A673 (cell line): ENCODE measurements at regions not wholly inside any gene's neighbourhood (a gene's known extent, or its start where the extent isn't known, plus 50 kb on each side); places are given as distances from the start of the nearest gene placed in this dataset.

ENCODE experiments used
- BruUV-seq: library from RNA; stranded (reverse); fragments of 400-500 nt; replicated peaks from 2 replicates; lab custom pipeline; 2021; lab: Mats Ljungman, UMichigan
- CTCF ChIA-PET: fragments of 300-600 bp; sonication (Branson Sonifier 250); formaldehyde crosslinking; loops from one replicate; lab custom pipeline; 2022; ENCODE audit warnings: antibody characterized with exemption; lab: Charles Lee
- POLR2A ChIA-PET: fragments of 300-600 bp; sonication (Branson Sonifier 250); formaldehyde crosslinking; loops from one replicate; lab custom pipeline; 2022; ENCODE audit warnings: antibody characterized with exemption; ENCODE audit not compliant: low non-redundant PET; lab: Charles Lee
- DNase-seq: peaks from one replicate; pipeline ENCODE4 v3.0.0-alpha.2; 2015; ENCODE audit warnings: low spot score
- H3K27ac ChIP-seq: fragments of 200-600 bp; sonication (generic); 2 replicates; pipeline ENCODE4 v1.5.1; 2016; ENCODE audit warnings: mixed run types, low read depth, mild to moderate bottlenecking, mixed read lengths, antibody characterized with exemption, low read length; ENCODE audit not compliant: poor library complexity, severe bottlenecking
- H3K27me3 ChIP-seq: fragments of 200-600 bp; sonication (generic); replicated peaks from 2 replicates; pipeline ENCODE4 v1.6.1; 2017; ENCODE audit warnings: mixed run types, low read depth, mild to moderate bottlenecking, mixed read lengths, antibody characterized with exemption, low read length; ENCODE audit not compliant: insufficient read depth, poor library complexity
- H3K36me3 ChIP-seq: fragments of 200-600 bp; sonication (generic); 2 replicates; pipeline ENCODE4 v1.6.1; 2016; ENCODE audit warnings: mixed run types, mild to moderate bottlenecking, mixed read lengths, antibody characterized with exemption, low read length; ENCODE audit not compliant: insufficient read depth, poor library complexity, severe bottlenecking
- H3K4me1 ChIP-seq: fragments of 200-600 bp; sonication (generic); 2 replicates; pipeline ENCODE4 v1.6.1; 2017; ENCODE audit warnings: mixed run types, mild to moderate bottlenecking, mixed read lengths, antibody characterized with exemption, low read length; ENCODE audit not compliant: insufficient read depth, poor library complexity, severe bottlenecking
- H3K4me3 ChIP-seq: fragments of 200-600 bp; sonication (generic); 2 replicates; pipeline ENCODE4 v1.5.1; 2016; ENCODE audit warnings: low read depth, mixed run types, mild to moderate bottlenecking, mixed read lengths, low read length; ENCODE audit not compliant: poor library complexity, severe bottlenecking
- H3K9me3 ChIP-seq: fragments of 200-600 bp; sonication (generic); 2 replicates; pipeline ENCODE4 v1.6.1; 2016; ENCODE audit warnings: mixed run types, low read depth, mild to moderate bottlenecking, mixed read lengths, antibody characterized with exemption, low read length; ENCODE audit not compliant: poor library complexity, severe bottlenecking
- CTCF ChIP-seq: fragments of 300-800, 200-600 bp; sonication (generic); conservative IDR thresholded peaks from 2 replicates; pipeline ENCODE4 v1.5.1; 2017; ENCODE audit warnings: low read depth, mild to moderate bottlenecking, antibody characterized with exemption, low read length, moderate library complexity, mixed read lengths
- EZH2 ChIP-seq: fragments of 200-600 bp; sonication (generic); IDR thresholded peaks from 2 replicates; pipeline ENCODE4 v1.6.1; 2017; ENCODE audit warnings: borderline replicate concordance, low read depth, mild to moderate bottlenecking, mixed read lengths, antibody characterized with exemption, low read length; ENCODE audit not compliant: poor library complexity, severe bottlenecking
- intact Hi-C: fragments of 100-400 bp; cut with micrococcal nuclease; formaldehyde crosslinking; loops from one replicate; pipeline ENCODE4 v1.10.0; 2022; ENCODE audit not compliant: unreplicated experiment

- CTCF ChIA-PET, result no interaction called here
- H3K36me3 ChIP-seq, result no peaks in the 10 kb centered on the region
- no peak for DNase-seq
- POLR2A ChIA-PET, result no interaction called here
- H3K27ac ChIP-seq, result no peak overlapping the region
- no peaks in the 10 kb centered on the region for H3K4me1 ChIP-seq
- no peaks in the 10 kb centered on the region for H3K27me3 ChIP-seq
- TF ChIP-seq EZH2, result no peak
- TF ChIP-seq CTCF, result no peak
- no TSS peak for BruUV-seq
- no peaks in the 10 kb centered on the region for H3K9me3 ChIP-seq
- intact Hi-C loops, result no loop called here
- H3K4me3 ChIP-seq, result no peak overlapping the region
These were observed 156.4 kb upstream of the CARMIL1 start for GRCh38 chr6:25122622-25123237.

GRCh38 chr6:25124216-25124715 is 154.9 kb upstream of the CARMIL1 start:
- Histone ChIP-seq H3K36me3 (no peaks in the 10 kb centered on the region), H3K9me3 (no peaks in the 10 kb centered on the region), H3K4me3 (no peak overlapping the region), H3K27me3 (no peaks in the 10 kb centered on the region), H3K27ac (no peak overlapping the region), H3K4me1 (no peaks in the 10 kb centered on the region)
- intact Hi-C loops, result no loop called here
- BruUV-seq, result no TSS peak
- CTCF ChIA-PET, result no interaction called here
- POLR2A ChIA-PET, result no interaction called here
- no peak for DNase-seq
- TF ChIP-seq CTCF, result no peak
- TF ChIP-seq EZH2, result no peak

- Histone ChIP-seq H3K4me3 (no peak overlapping the region), H3K27ac (no peak overlapping the region), H3K27me3 (no peaks in the 10 kb centered on the region), H3K9me3 (no peaks in the 10 kb centered on the region), H3K36me3 (no peaks in the 10 kb centered on the region), H3K4me1 (no peaks in the 10 kb centered on the region)
- intact Hi-C loops, result no loop called here
- TF ChIP-seq CTCF (no peak), EZH2 (no peak)
- no TSS peak for BruUV-seq
- ChIA-PET CTCF (no interaction called here), POLR2A (no interaction called here)
- DNase-seq, result no peak
These were observed 153.4 kb upstream of the CARMIL1 start for GRCh38 chr6:25125736-25126135.
